Endothelial cell of umbilical vein (primary cell): ENCODE measurements at regions not wholly inside any gene's neighbourhood (a gene's known extent, or its start where the extent isn't known, plus 50 kb on each side); places are given as distances from the start of the nearest gene placed in this dataset.

Source experiments
- CTCF ChIP-seq, 2 donors: IDR thresholded peaks; 1 replicate in 1 of 2; 2 replicates in 1 of 2; pipeline ENCODE4 v1.5.1; 2011; ENCODE audit warnings: low read length in 2 of 2, mild to moderate bottlenecking in 2 of 2, moderate library complexity in 2 of 2, control low read depth in 1 of 2, inconsistent platforms in 1 of 2, low read depth in 1 of 2; ENCODE audit not compliant: insufficient read depth in 1 of 2; ENCODE audit errors: extremely low read depth in 1 of 2
- EZH2 ChIP-seq: IDR thresholded peaks from 2 replicates; pipeline ENCODE4 v1.6.1; 2012; ENCODE audit warnings: borderline replicate concordance, low read depth, mild to moderate bottlenecking, moderate library complexity, low read length, inconsistent platforms; ENCODE audit not compliant: severe bottlenecking
- GATA2 ChIP-seq: IDR thresholded peaks from 2 replicates; pipeline ENCODE4 v1.7.0; 2011; ENCODE audit warnings: low read depth, mild to moderate bottlenecking, moderate library complexity, mixed read lengths, low read length; ENCODE audit not compliant: insufficient read length, insufficient read depth
- POLR2A ChIP-seq: IDR thresholded peaks from 2 replicates; pipeline ENCODE4 v1.6.1; 2012; ENCODE audit warnings: low read depth, mild to moderate bottlenecking, control low read depth, low read length
- POLR2AphosphoS5 ChIP-seq: IDR thresholded peaks from 2 replicates; pipeline ENCODE4 v1.6.1; 2012; ENCODE audit warnings: low read depth, mild to moderate bottlenecking, control low read depth, low read length, moderate library complexity; ENCODE audit not compliant: insufficient read depth

- TF ChIP-seq EZH2 (no peak), CTCF (IDR thresholded peaks at IDR 0.05; ENCODE audit: extremely low read depth in 1 of 2, insufficient read depth in 1 of 2, low read depth in 1 of 2, low read length in 2 of 2) (no peak), POLR2AphosphoS5 (no peak), POLR2A (no peak), GATA2 (no peak)
These were observed 494.4 kb upstream of the SEMA3D start for GRCh38 chr7:85681241-85681640.
